Keratinocyte (primary cell): ENCODE measurements at regions not wholly inside any gene's neighbourhood (a gene's known extent, or its start where the extent isn't known, plus 50 kb on each side); places are given as distances from the start of the nearest gene placed in this dataset.

Experiments
- DNase-seq: peaks from one replicate; pipeline ENCODE4 v3.0.0-alpha.2; 2011; ENCODE audit warnings: low read depth, missing footprints, low spot score
- FAIRE-seq: peaks from 2 replicates; lab custom pipeline; 2011; peaks lifted over from hg19 to GRCh38; lab: Jason Lieb, UNC
- H2AFZ ChIP-seq: 2 replicates; pipeline ENCODE4 v1.6.0; 2012; ENCODE audit warnings: low read length, control low read depth, inconsistent platforms; ENCODE audit not compliant: control insufficient read depth
- H3K27ac ChIP-seq: 2 replicates; pipeline ENCODE4 v1.5.1; 2011; ENCODE audit warnings: low read length; ENCODE audit not compliant: control insufficient read depth, insufficient read depth
- H3K27me3 ChIP-seq: 3 replicates; pipeline ENCODE4 v1.6.0; 2011; ENCODE audit warnings: low read length; ENCODE audit not compliant: control insufficient read depth, insufficient read depth; ENCODE audit errors: extremely low read depth
- H3K36me3 ChIP-seq, 2 experiments: 2 replicates in 1 of 2; 3 replicates in 1 of 2; pipeline ENCODE4 v1.5.1; 2011; ENCODE audit warnings: low read length in 2 of 2, mild to moderate bottlenecking in 1 of 2; ENCODE audit not compliant: control insufficient read depth in 2 of 2, insufficient read depth in 2 of 2; ENCODE audit errors: extremely low read depth in 1 of 2
- H3K4me1 ChIP-seq: 3 replicates; pipeline ENCODE4 v1.5.1; 2011; ENCODE audit warnings: low read length; ENCODE audit not compliant: control insufficient read depth, insufficient read depth; ENCODE audit errors: extremely low read depth
- H3K4me2 ChIP-seq: 3 replicates; pipeline ENCODE4 v1.6.0; 2011; ENCODE audit warnings: low read depth, low read length; ENCODE audit not compliant: control insufficient read depth, insufficient read depth; ENCODE audit errors: extremely low read depth
- H3K4me3 ChIP-seq, 3 experiments: fragments of 200-600 bp in 1 of 3; sonication (generic) in 1 of 3; 2 replicates in 2 of 3; 3 replicates in 1 of 3; pipeline ENCODE4 v1.5.1; 2011 to 2016; ENCODE audit warnings: low read length in 3 of 3, mild to moderate bottlenecking in 3 of 3, control low read depth in 2 of 3, inconsistent platforms in 1 of 3, low read depth in 1 of 3, mixed read lengths in 1 of 3, mixed run types in 1 of 3, moderate library complexity in 1 of 3; ENCODE audit not compliant: control insufficient read depth in 2 of 3, insufficient read depth in 2 of 3; ENCODE audit errors: extremely low read depth in 1 of 3
- H3K79me2 ChIP-seq: 2 replicates; pipeline ENCODE4 v1.6.0; 2012; ENCODE audit warnings: low read length; ENCODE audit not compliant: control insufficient read depth, insufficient read depth
- H3K9ac ChIP-seq: 3 replicates; pipeline ENCODE4 v1.6.0; 2011; ENCODE audit warnings: low read length; ENCODE audit not compliant: control insufficient read depth, insufficient read depth; ENCODE audit errors: extremely low read depth
- H3K9me1 ChIP-seq: 3 replicates; pipeline ENCODE4 v1.6.0; 2011; ENCODE audit warnings: low read length; ENCODE audit not compliant: control insufficient read depth, insufficient read depth; ENCODE audit errors: extremely low read depth
- H3K9me3 ChIP-seq: 2 replicates; pipeline ENCODE4 v1.5.1; 2012; ENCODE audit warnings: low read depth, low read length; ENCODE audit not compliant: control insufficient read depth
- H4K20me1 ChIP-seq: 3 replicates; pipeline ENCODE4 v1.6.0; 2011; ENCODE audit warnings: low read length; ENCODE audit not compliant: control insufficient read depth, insufficient read depth; ENCODE audit errors: extremely low read depth
- EZH2 ChIP-seq: IDR thresholded peaks from one replicate; pipeline ENCODE4 v1.6.1; 2012; ENCODE audit warnings: inconsistent platforms, mild to moderate bottlenecking, low read length, moderate library complexity
- dilution Hi-C: fragments of 300-500 bp; cut with MboI; formaldehyde crosslinking; loops from one replicate; pipeline ENCODE4 v1.7.0; 2020; ENCODE audit warnings: low sequenced_read_pairs; ENCODE audit not compliant: extremely low pct_ligation_motif_present
- TF ChIP-seq, protein P1 (sequence below), 3 experiments: IDR thresholded peaks in 1 of 3; conservative IDR thresholded peaks in 1 of 3; optimal IDR thresholded peaks in 1 of 3; 2 replicates in 2 of 3; 3 replicates in 1 of 3; pipeline versions ENCODE3 to v1.5.1; 2011; ENCODE audit warnings: low read length in 3 of 3, mild to moderate bottlenecking in 3 of 3, moderate library complexity in 2 of 3, control low read depth in 1 of 3, inconsistent platforms in 1 of 3; ENCODE audit not compliant: insufficient read depth in 2 of 3; ENCODE audit errors: extremely low read depth in 1 of 3

DNA sequence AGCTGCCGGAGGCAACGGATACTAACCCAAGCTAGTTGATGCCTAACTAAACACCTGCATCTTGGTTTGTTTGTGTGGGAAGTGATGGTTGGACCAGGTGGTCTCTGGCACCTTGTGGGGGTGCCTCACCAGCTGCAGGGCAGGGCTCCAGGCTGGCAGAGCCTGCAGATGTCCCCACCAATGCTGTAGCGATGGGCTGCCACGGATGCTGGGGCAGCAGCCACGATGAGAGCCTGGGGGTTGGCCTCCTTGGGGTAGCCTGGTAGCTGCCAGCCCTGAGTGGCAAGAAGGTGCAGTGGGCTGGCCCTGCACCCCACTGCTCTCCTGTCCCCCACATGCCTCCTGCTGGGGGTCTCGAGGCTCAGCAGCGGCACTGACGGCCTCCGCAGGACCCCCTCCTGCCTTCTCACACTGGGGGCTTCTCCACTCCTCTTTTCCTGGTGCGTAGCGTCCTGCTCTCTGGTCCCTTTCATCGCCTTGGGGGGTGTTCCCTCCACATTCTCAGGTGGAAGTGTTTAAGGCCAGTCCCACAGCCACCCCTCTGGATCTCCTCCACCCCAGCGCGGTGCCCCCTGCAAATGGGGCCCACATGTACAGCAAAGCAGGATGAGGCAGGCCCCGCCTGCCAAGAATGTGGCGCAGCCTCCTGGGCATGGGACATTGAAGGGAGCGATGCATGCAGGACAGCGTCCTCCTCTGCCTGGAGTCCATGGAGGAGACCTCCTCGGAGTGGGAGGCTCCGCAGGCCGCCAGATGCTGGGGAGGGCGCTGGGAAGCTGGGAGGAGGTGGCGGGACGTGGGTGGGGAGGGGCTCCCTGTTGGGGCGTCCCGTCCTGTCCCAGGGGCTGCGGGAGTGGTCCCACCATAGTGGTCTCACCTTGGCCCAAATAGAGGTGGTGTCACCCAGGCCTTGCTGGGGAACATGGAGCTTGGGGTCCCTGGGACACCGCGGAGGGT, 173.1 kb downstream of the ASB1 start:
- dilution Hi-C loops, result no loop called here
- TF ChIP-seq, protein P1, sequence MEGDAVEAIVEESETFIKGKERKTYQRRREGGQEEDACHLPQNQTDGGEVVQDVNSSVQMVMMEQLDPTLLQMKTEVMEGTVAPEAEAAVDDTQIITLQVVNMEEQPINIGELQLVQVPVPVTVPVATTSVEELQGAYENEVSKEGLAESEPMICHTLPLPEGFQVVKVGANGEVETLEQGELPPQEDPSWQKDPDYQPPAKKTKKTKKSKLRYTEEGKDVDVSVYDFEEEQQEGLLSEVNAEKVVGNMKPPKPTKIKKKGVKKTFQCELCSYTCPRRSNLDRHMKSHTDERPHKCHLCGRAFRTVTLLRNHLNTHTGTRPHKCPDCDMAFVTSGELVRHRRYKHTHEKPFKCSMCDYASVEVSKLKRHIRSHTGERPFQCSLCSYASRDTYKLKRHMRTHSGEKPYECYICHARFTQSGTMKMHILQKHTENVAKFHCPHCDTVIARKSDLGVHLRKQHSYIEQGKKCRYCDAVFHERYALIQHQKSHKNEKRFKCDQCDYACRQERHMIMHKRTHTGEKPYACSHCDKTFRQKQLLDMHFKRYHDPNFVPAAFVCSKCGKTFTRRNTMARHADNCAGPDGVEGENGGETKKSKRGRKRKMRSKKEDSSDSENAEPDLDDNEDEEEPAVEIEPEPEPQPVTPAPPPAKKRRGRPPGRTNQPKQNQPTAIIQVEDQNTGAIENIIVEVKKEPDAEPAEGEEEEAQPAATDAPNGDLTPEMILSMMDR (optimal IDR thresholded peaks at IDR 0.05 in 1 of 3, IDR thresholded peaks at IDR 0.05 in 1 of 3, conservative IDR thresholded peaks at IDR 0.05 in 1 of 3; ENCODE audit: extremely low read depth in 1 of 3, insufficient read depth in 2 of 3, low read length in 3 of 3), result no peak
- no peak for TF ChIP-seq EZH2
- Histone ChIP-seq H3K9ac (no peak overlapping the region), H2AFZ (no peak overlapping the region), H3K27me3 (no peaks in the 10 kb centered on the region), H3K9me1 (no peaks in the 10 kb centered on the region), H3K36me3 (no peaks in the 10 kb centered on the region), H4K20me1 (no peaks in the 10 kb centered on the region), H3K4me1 (peaks cover 19% of the 10 kb centered on the region), H3K4me2 (no peak overlapping the region), H3K27ac (no peak overlapping the region), H3K79me2 (no peaks in the 10 kb centered on the region), H3K4me3 (no peak overlapping the region), H3K9me3 (peaks cover 4% of the 10 kb centered on the region)
- DNase-seq (no peak), FAIRE-seq (no peak)

DNA sequence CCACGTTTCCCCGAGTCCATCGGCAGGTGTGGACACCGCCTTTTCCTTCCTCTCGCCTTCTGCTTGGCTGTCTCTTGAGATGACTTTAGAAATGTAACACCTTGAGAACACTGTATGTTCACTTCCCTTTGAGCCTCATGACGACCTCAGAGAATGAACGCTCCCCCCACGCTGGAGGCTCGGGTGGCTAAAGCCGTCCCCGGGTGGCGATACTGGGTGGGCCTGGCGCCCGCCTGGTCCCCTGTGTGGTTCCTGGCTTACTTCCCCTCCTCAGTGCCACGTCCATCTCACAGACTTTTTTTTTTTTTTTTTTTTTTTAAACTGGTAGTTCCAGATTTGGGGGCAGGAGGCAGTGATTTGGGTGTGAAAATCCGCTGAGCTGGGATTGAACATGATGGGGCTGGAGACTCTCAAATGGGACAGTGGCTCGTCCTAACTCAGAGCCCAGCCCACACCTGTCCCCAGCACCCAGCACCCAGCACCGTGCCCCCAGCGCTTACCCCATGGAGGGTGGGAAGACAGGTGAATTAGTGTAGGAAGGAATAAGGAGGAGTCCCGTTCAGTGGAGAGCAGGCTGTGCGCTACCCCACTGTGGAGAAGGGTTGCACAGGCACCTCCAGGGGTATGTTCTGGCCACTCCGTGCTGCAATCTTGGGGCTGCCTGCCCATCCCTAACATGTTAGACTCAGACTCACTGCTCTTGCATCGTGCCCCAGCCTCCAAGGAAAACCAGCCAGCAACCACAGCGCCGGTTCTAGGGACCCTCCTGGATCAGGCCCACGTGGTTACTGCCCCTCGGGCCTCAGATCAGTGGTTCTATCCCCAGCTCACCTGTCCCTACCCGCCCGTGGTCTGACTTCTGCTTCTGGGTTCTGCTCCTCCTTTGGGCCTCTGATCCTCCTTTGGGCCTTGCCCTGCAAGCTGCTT, 174.0 kb downstream of the ASB1 start:
- Histone ChIP-seq H3K9ac (no peak overlapping the region), H3K36me3 (no peaks in the 10 kb centered on the region), H3K27ac (no peak overlapping the region), H3K27me3 (no peaks in the 10 kb centered on the region), H3K9me1 (no peaks in the 10 kb centered on the region), H3K9me3 (peaks cover 4% of the 10 kb centered on the region), H3K4me3 (no peak overlapping the region), H4K20me1 (no peaks in the 10 kb centered on the region), H3K4me2 (no peak overlapping the region), H3K4me1 (peaks cover 19% of the 10 kb centered on the region), H3K79me2 (no peaks in the 10 kb centered on the region), H2AFZ (no peak overlapping the region)
- DNase-seq, result no peak
- TF ChIP-seq EZH2, result no peak
- TF ChIP-seq, protein P1 (optimal IDR thresholded peaks at IDR 0.05 in 1 of 3, IDR thresholded peaks at IDR 0.05 in 1 of 3, conservative IDR thresholded peaks at IDR 0.05 in 1 of 3; ENCODE audit: extremely low read depth in 1 of 3, insufficient read depth in 2 of 3, low read length in 3 of 3), result no peak
- FAIRE-seq, result no peak
- dilution Hi-C loops, result no loop called here
